H1 (cell line): ENCODE measurements at regions not wholly inside any gene's neighbourhood (a gene's known extent, or its start where the extent isn't known, plus 50 kb on each side); places are given as distances from the start of the nearest gene placed in this dataset.
A peak's percentile ranks its signal among the peaks of the same experiment; 100 is the strongest.

ENCODE experiments used
- CTCF ChIA-PET: fragments of 300-600 bp; sonication (Branson Sonifier 250); formaldehyde crosslinking; loops from one replicate; lab custom pipeline; 2021; ENCODE audit not compliant: partially characterized antibody; lab: Charles Lee
- POLR2A ChIA-PET: fragments of 300-600 bp; sonication (Branson Sonifier 250); formaldehyde crosslinking; loops from one replicate; lab custom pipeline; 2021; ENCODE audit warnings: inconsistent platforms; ENCODE audit not compliant: partially characterized antibody; lab: Charles Lee
- DNase-seq, 2 experiments: peaks; one replicate each; pipeline versions ENCODE4 v3.0.0 to v3.0.0-alpha.2; 2010 to 2022; ENCODE audit warnings: low spot score in 2 of 2, low read depth in 1 of 2, mixed read lengths in 1 of 2
- FAIRE-seq: peaks from 2 replicates; lab custom pipeline; 2011; peaks lifted over from hg19 to GRCh38; lab: Jason Lieb, UNC
- H2AFZ ChIP-seq: 2 replicates; pipeline ENCODE4 v1.8.1; 2012; ENCODE audit warnings: low read length, inconsistent platforms
- H2AK5ac ChIP-seq: 2 replicates; pipeline ENCODE4 v1.6.1; 2013; ENCODE audit warnings: low read depth, low read length
- H2BK120ac ChIP-seq: replicated peaks from 2 replicates; pipeline ENCODE3; 2013; ENCODE audit warnings: low read depth, low read length, inconsistent platforms
- H2BK12ac ChIP-seq: 2 replicates; pipeline ENCODE4 v1.6.1; 2013; ENCODE audit warnings: low read depth, low read length
- H2BK15ac ChIP-seq: 2 replicates; pipeline ENCODE4 v1.6.1; 2013; ENCODE audit warnings: low read length
- H2BK20ac ChIP-seq: 2 replicates; pipeline ENCODE4 v1.6.1; 2013; ENCODE audit warnings: low read length
- H2BK5ac ChIP-seq: 2 replicates; pipeline ENCODE4 v1.6.1; 2013; ENCODE audit warnings: low read depth, low read length
- H3K14ac ChIP-seq: 2 replicates; pipeline ENCODE4 v1.6.1; 2013; ENCODE audit warnings: inconsistent platforms; ENCODE audit not compliant: insufficient read length
- H3K18ac ChIP-seq: 2 replicates; pipeline ENCODE4 v1.6.1; 2013; ENCODE audit warnings: low read length; ENCODE audit errors: extremely low read depth
- H3K23ac ChIP-seq: 2 replicates; pipeline ENCODE4 v1.6.1; 2013; ENCODE audit warnings: inconsistent platforms; ENCODE audit not compliant: insufficient read length
- H3K23me2 ChIP-seq: 2 replicates; pipeline ENCODE4 v1.6.1; 2013; ENCODE audit warnings: low read depth, low read length
- H3K27ac ChIP-seq: 2 replicates; pipeline ENCODE4 v1.6.1; 2011; ENCODE audit warnings: low read depth, low read length, inconsistent platforms
- H3K27me3 ChIP-seq, 4 experiments: replicated peaks in 1 of 4; 1 replicate in 1 of 4; 2 replicates in 3 of 4; pipeline versions ENCODE4 v1.6.1 to v1.8.1; 2011 to 2013; ENCODE audit warnings: low read length in 3 of 4, mild to moderate bottlenecking in 3 of 4, inconsistent platforms in 2 of 4, mixed read lengths in 2 of 4, moderate library complexity in 1 of 4; ENCODE audit not compliant: control insufficient read depth in 3 of 4, insufficient read depth in 3 of 4; ENCODE audit errors: extremely low read depth in 1 of 4
- H3K36me3 ChIP-seq, 4 experiments: 2 replicates each; pipeline versions ENCODE4 v1.6.1 to v1.8.1; 2011 to 2013; ENCODE audit warnings: mild to moderate bottlenecking in 4 of 4, low read length in 3 of 4, moderate library complexity in 2 of 4, control low read depth in 1 of 4, inconsistent platforms in 1 of 4; ENCODE audit not compliant: insufficient read depth in 4 of 4, control insufficient read depth in 2 of 4
- H3K4ac ChIP-seq: replicated peaks from 2 replicates; pipeline ENCODE3; 2013; ENCODE audit warnings: low read length, low read depth, mixed read lengths, inconsistent platforms; ENCODE audit not compliant: insufficient read length
- H3K4me1 ChIP-seq, 4 experiments: replicated peaks in 1 of 4; 1 replicate in 1 of 4; 2 replicates in 3 of 4; pipeline versions ENCODE4 v1.6.1 to v1.8.1; 2011 to 2013; ENCODE audit warnings: low read length in 3 of 4, inconsistent platforms in 2 of 4, mixed read lengths in 1 of 4; ENCODE audit not compliant: insufficient read depth in 4 of 4, control insufficient read depth in 3 of 4
- H3K4me2 ChIP-seq, 2 experiments: 2 replicates each; pipeline versions ENCODE4 v1.6.1 to v1.8.1; 2011 to 2013; ENCODE audit warnings: low read depth in 2 of 2, low read length in 2 of 2, control low read depth in 1 of 2, inconsistent platforms in 1 of 2, mild to moderate bottlenecking in 1 of 2; ENCODE audit not compliant: insufficient read depth in 1 of 2
- H3K4me3 ChIP-seq, 4 experiments: fragments of 200-600, 300-600 bp in 1 of 4; sonication (generic), shearing (Covaris generic), sonication (Bioruptor Twin) in 1 of 4; 2 replicates each; pipeline versions ENCODE4 v1.5.1 to v1.8.1; 2011 to 2016; ENCODE audit warnings: low read length in 4 of 4, low read depth in 3 of 4, control low read depth in 2 of 4, inconsistent platforms in 2 of 4, mild to moderate bottlenecking in 2 of 4, mixed read lengths in 1 of 4, moderate library complexity in 1 of 4; ENCODE audit not compliant: insufficient read depth in 2 of 4; ENCODE audit errors: extremely low read depth in 1 of 4
- H3K56ac ChIP-seq: replicated peaks from 2 replicates; pipeline ENCODE3; 2013; ENCODE audit warnings: low read depth, mild to moderate bottlenecking, mixed read lengths, low read length, inconsistent platforms; ENCODE audit not compliant: insufficient read length
- H3K79me1 ChIP-seq: 2 replicates; pipeline ENCODE4 v1.6.1; 2013; ENCODE audit warnings: low read depth, low read length, control low read depth
- H3K79me2 ChIP-seq, 2 experiments: 2 replicates each; pipeline versions ENCODE4 v1.6.1 to v1.8.1; 2012 to 2013; ENCODE audit warnings: low read length in 2 of 2, mild to moderate bottlenecking in 2 of 2, inconsistent platforms in 1 of 2; ENCODE audit not compliant: insufficient read depth in 2 of 2, control insufficient read depth in 1 of 2
- H3K9ac ChIP-seq, 4 experiments: replicated peaks in 1 of 4; 1 replicate in 1 of 4; 2 replicates in 3 of 4; pipeline versions ENCODE4 v1.6.1 to v1.8.1; 2011 to 2013; ENCODE audit warnings: low read depth in 3 of 4, low read length in 3 of 4, control low read depth in 2 of 4, mild to moderate bottlenecking in 2 of 4, moderate library complexity in 2 of 4, inconsistent platforms in 1 of 4; ENCODE audit errors: extremely low read depth in 1 of 4
- H3K9me3 ChIP-seq, 2 experiments: 2 replicates each; pipeline versions ENCODE4 v1.6.1 to v1.8.1; 2012 to 2013; ENCODE audit warnings: mild to moderate bottlenecking in 2 of 2, moderate library complexity in 2 of 2, control low read depth in 1 of 2, inconsistent platforms in 1 of 2, low read depth in 1 of 2, low read length in 1 of 2, mixed read lengths in 1 of 2; ENCODE audit not compliant: insufficient read depth in 2 of 2
- H4K20me1 ChIP-seq, 2 experiments: replicated peaks in 1 of 2; 2 replicates each; pipeline versions ENCODE3 to v1.8.1; 2011 to 2013; ENCODE audit warnings: inconsistent platforms in 2 of 2, low read length in 2 of 2, mild to moderate bottlenecking in 1 of 2; ENCODE audit not compliant: insufficient read depth in 2 of 2, control insufficient read depth in 1 of 2
- H4K5ac ChIP-seq: 2 replicates; pipeline ENCODE4 v1.6.1; 2013; ENCODE audit warnings: low read length, low read depth, mixed read lengths, inconsistent platforms; ENCODE audit not compliant: insufficient read length
- H4K8ac ChIP-seq: 2 replicates; pipeline ENCODE4 v1.8.0; 2013; ENCODE audit warnings: mild to moderate bottlenecking, moderate library complexity, low read length, inconsistent platforms; ENCODE audit not compliant: insufficient read depth; ENCODE audit errors: extremely low read depth
- H4K91ac ChIP-seq: replicated peaks from 2 replicates; pipeline ENCODE3; 2013; ENCODE audit warnings: low read length, mixed read lengths, inconsistent platforms; ENCODE audit not compliant: insufficient read length
- CTCF ChIP-seq, 3 experiments: IDR thresholded peaks; 1 replicate in 2 of 3; 2 replicates in 1 of 3; pipeline versions ENCODE4 v1.5.1 to v1.6.1; 2011; ENCODE audit warnings: low read length in 3 of 3, mild to moderate bottlenecking in 3 of 3, inconsistent platforms in 2 of 3, low read depth in 1 of 3, moderate library complexity in 1 of 3; ENCODE audit not compliant: insufficient read depth in 1 of 3; ENCODE audit errors: control extremely low read depth in 1 of 3
- GTF2F1 ChIP-seq: IDR thresholded peaks from 2 replicates; pipeline ENCODE4 v1.6.1; 2012; ENCODE audit warnings: low read depth, low read length, improper control_type of control experiment, borderline replicate concordance
- JUN ChIP-seq: IDR thresholded peaks from 2 replicates; pipeline ENCODE4 v1.6.1; 2011; ENCODE audit warnings: low read depth, mild to moderate bottlenecking, improper control_type of control experiment, low read length
- JUND ChIP-seq: IDR thresholded peaks from 2 replicates; pipeline ENCODE4 v1.6.1; 2011; ENCODE audit warnings: mild to moderate bottlenecking, improper control_type of control experiment, low read length
- KDM4A ChIP-seq: IDR thresholded peaks from one replicate; pipeline ENCODE4 v1.7.1; 2012; ENCODE audit warnings: low read depth, mild to moderate bottlenecking, moderate library complexity, low read length, inconsistent platforms; ENCODE audit not compliant: severe bottlenecking
- NRF1 ChIP-seq: IDR thresholded peaks from 2 replicates; pipeline ENCODE4 v1.6.1; 2011; ENCODE audit warnings: mild to moderate bottlenecking, low read depth, low read length, improper control_type of control experiment
- PHF8 ChIP-seq: fragments of 200-600 bp; sonication (generic); conservative IDR thresholded peaks from 2 replicates; pipeline ENCODE4 v1.7.1; 2012; ENCODE audit warnings: low read depth, mild to moderate bottlenecking, inconsistent platforms, low read length, moderate library complexity
- SIRT6 ChIP-seq: IDR thresholded peaks from one replicate; pipeline ENCODE4 v1.7.1; 2012; ENCODE audit warnings: low read length, inconsistent platforms
- TCF12 ChIP-seq: IDR thresholded peaks from 2 replicates; pipeline ENCODE4 v1.6.1; 2011; ENCODE audit warnings: low read depth, mild to moderate bottlenecking, low read length
- TEAD4 ChIP-seq: IDR thresholded peaks from 2 replicates; pipeline ENCODE4 v1.6.1; 2012; ENCODE audit warnings: low read depth, low read length, inconsistent platforms, mixed read lengths
- YY1 ChIP-seq: IDR thresholded peaks from 2 replicates; pipeline ENCODE4 v1.6.1; 2011; ENCODE audit warnings: low read depth, mild to moderate bottlenecking, low read length
- WGBS, 2 experiments: shearing (Covaris generic) in 1 of 2; methylation state at CpG; one replicate each; pipeline versions ENCODE4 v1.1.6 to v1.1.7; 2013 to 2015; ENCODE audit warnings: low lambda C conversion rate in 2 of 2, mixed read lengths in 2 of 2, inconsistent platforms in 1 of 2, low coverage in 1 of 2, missing lambda C conversion rate in 1 of 2; ENCODE audit not compliant: insufficient replicate concordance in 2 of 2, insufficient coverage in 1 of 2, insufficient read length in 1 of 2; ENCODE audit errors: extremely low coverage in 1 of 2, missing lambda C conversion rate in 1 of 2; 5-methylcytosine and 5-hydroxymethylcytosine counted together

DNA sequence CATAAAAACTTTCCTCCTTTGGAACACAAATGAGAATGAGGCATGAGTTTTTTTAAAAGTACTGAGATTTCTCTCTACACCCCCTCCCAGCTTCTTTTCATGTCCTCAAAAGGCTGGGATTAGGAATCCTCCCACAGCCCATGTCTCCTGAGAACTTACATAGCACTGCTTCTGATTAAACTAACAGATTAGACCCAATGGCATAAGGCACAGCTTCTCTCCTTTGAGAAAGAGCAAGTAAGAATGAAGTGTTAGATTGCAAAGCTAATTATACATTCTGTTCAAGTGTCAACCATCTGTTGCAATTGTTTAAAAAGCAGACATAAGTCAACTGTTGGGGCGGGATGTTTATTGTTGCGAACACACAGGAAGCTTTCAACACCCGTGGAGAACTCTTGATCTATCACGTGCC, 715.1 kb downstream of the CDH11 start:
- H3K79me1 ChIP-seq, result no peaks in the 10 kb centered on the region
- 0 out of 2 replicates have a peak overlapping the region, but pooled peaks have one; percentile 1 for H2AFZ ChIP-seq
- H4K91ac ChIP-seq, result no peak overlapping the region
- FAIRE-seq (no peak), DNase-seq (no peak)
- H3K27me3 ChIP-seq, result no peaks in the 10 kb centered on the region
- H3K4ac ChIP-seq, result no peak overlapping the region
- POLR2A ChIA-PET, result no interaction called here
- no peak overlapping the region for H3K27ac ChIP-seq
- no peaks in the 10 kb centered on the region for H3K79me2 ChIP-seq
- H3K14ac ChIP-seq, result no peak overlapping the region
- CTCF ChIA-PET, result no interaction called here
- no peak overlapping the region for H3K4me2 ChIP-seq
- H3K23me2 ChIP-seq, result no peaks in the 10 kb centered on the region
- no peak overlapping the region for H2BK12ac ChIP-seq
- no peak overlapping the region for H4K5ac ChIP-seq
- no peak overlapping the region for H2BK5ac ChIP-seq
- no peak overlapping the region for H3K23ac ChIP-seq
- no peak overlapping the region for H2AK5ac ChIP-seq
- no peak overlapping the region for H3K4me3 ChIP-seq
- H3K4me1 ChIP-seq, result peaks cover 0 to 2% (median 0%) of the 10 kb centered on the region in 4 experiments; a peak in 1 of 7 replicates
- no peak overlapping the region for H2BK20ac ChIP-seq
- WGBS, 2 experiments, result 91% methylated on average over 4 of the region's 4 CpGs; no CpG with 5 or more reads in 1 of the 2 experiments
- no peak overlapping the region for H3K9ac ChIP-seq
- H3K36me3 ChIP-seq, result no peaks in the 10 kb centered on the region
- H3K18ac ChIP-seq, result no peak overlapping the region
- no peak overlapping the region for H2BK120ac ChIP-seq
- no peak overlapping the region for H4K8ac ChIP-seq
- H3K9me3 ChIP-seq, result no peaks in the 10 kb centered on the region
- no peak overlapping the region for H3K56ac ChIP-seq
- H4K20me1 ChIP-seq, result no peaks in the 10 kb centered on the region
- no peak overlapping the region for H2BK15ac ChIP-seq
- no peak for TF ChIP-seq KDM4A
- no peak for TF ChIP-seq JUN
- no peak for TF ChIP-seq TEAD4
- no peak for TF ChIP-seq NRF1
- TF ChIP-seq JUND, result no peak
- no peak for TF ChIP-seq CTCF (IDR thresholded peaks at IDR 0.05; ENCODE audit: control extremely low read depth in 1 of 3, insufficient read depth in 1 of 3, low read depth in 1 of 3, low read length in 3 of 3)
- no peak for TF ChIP-seq YY1
- no peak for TF ChIP-seq GTF2F1
- no peak for TF ChIP-seq TCF12
- no peak for TF ChIP-seq SIRT6
- no peak for TF ChIP-seq PHF8
